ENCODE measurements at regions not wholly inside any gene's neighbourhood (a gene's known extent, or its start where the extent isn't known, plus 50 kb on each side); places are given as distances from the start of the nearest gene placed in this dataset.

- ATAC-seq (no peak), DNase-seq (no peak)
- TF ChIP-seq CTCF (IDR thresholded peaks at IDR 0.05) = no peak
- no peak overlapping the region for H3K27ac ChIP-seq
- H3K36me3 ChIP-seq = no peaks in the 10 kb centered on the region
- H3K27me3 ChIP-seq (ENCODE audit: low read depth) = no peaks in the 10 kb centered on the region
- no peak overlapping the region for H3K4me3 ChIP-seq
- intact Hi-C loops (cut with DNase I) = no loop called here
- H3K9me3 ChIP-seq = no peaks in the 10 kb centered on the region
- H3K4me1 ChIP-seq = no peaks in the 10 kb centered on the region
Observed at GRCh38 chr5:68627001-68627400, 411.4 kb downstream of the PIK3R1 start.

GRCh38 chr5:68628082-68628814, 412.7 kb downstream of the PIK3R1 start:
- ATAC-seq (no peak), DNase-seq (no peak)
- Histone ChIP-seq H3K27ac (no peak overlapping the region), H3K27me3 (ENCODE audit: low read depth) (no peaks in the 10 kb centered on the region), H3K9me3 (no peaks in the 10 kb centered on the region), H3K36me3 (no peaks in the 10 kb centered on the region), H3K4me1 (no peaks in the 10 kb centered on the region), H3K4me3 (no peak overlapping the region)
- intact Hi-C loops (cut with DNase I) = no loop called here
- no peak for TF ChIP-seq CTCF (IDR thresholded peaks at IDR 0.05)

- Histone ChIP-seq H3K27me3 (ENCODE audit: low read depth) (no peaks in the 10 kb centered on the region), H3K36me3 (no peaks in the 10 kb centered on the region), H3K4me3 (no peak overlapping the region), H3K27ac (no peak overlapping the region), H3K4me1 (no peaks in the 10 kb centered on the region), H3K9me3 (no peaks in the 10 kb centered on the region)
- TF ChIP-seq CTCF (IDR thresholded peaks at IDR 0.05) = no peak
- DNase-seq = no peak
- intact Hi-C loops (cut with DNase I) = no loop called here
- ATAC-seq = no peak
Observed at GRCh38 chr5:68630354-68630753, 414.8 kb downstream of the PIK3R1 start.

- H3K9me3 ChIP-seq = no peaks in the 10 kb centered on the region
- ATAC-seq (no peak), DNase-seq (no peak)
- TF ChIP-seq CTCF (IDR thresholded peaks at IDR 0.05) = no peak
- intact Hi-C loops (cut with DNase I) = no loop called here
- no peak overlapping the region for H3K4me3 ChIP-seq
- H3K36me3 ChIP-seq = no peaks in the 10 kb centered on the region
- H3K27ac ChIP-seq = no peak overlapping the region
- H3K27me3 ChIP-seq (ENCODE audit: low read depth) = no peaks in the 10 kb centered on the region
- no peaks in the 10 kb centered on the region for H3K4me1 ChIP-seq
Observed at GRCh38 chr5:68631884-68632283, 416.3 kb downstream of the PIK3R1 start.

GRCh38 chr5:68641211-68641610, 425.7 kb downstream of the PIK3R1 start:
- intact Hi-C loops (cut with DNase I) = no loop called here
- no peaks in the 10 kb centered on the region for H3K9me3 ChIP-seq
- no peak for DNase-seq
- no peak overlapping the region for H3K4me3 ChIP-seq
- no peaks in the 10 kb centered on the region for H3K4me1 ChIP-seq
- H3K27ac ChIP-seq = no peak overlapping the region
- ATAC-seq = no peak
- H3K27me3 ChIP-seq (ENCODE audit: low read depth) = no peaks in the 10 kb centered on the region
- no peaks in the 10 kb centered on the region for H3K36me3 ChIP-seq
- TF ChIP-seq CTCF (IDR thresholded peaks at IDR 0.05) = no peak

Measured in lower lobe of right lung (tissue), 2 donors.